Trophoblast cell (in vitro differentiated cells and primary cell): ENCODE measurements at regions not wholly inside any gene's neighbourhood (a gene's known extent, or its start where the extent isn't known, plus 50 kb on each side); places are given as distances from the start of the nearest gene placed in this dataset.

Experiments used
- DNase-seq, 2 donors: peaks; one replicate each; pipeline ENCODE4 v3.0.0-alpha.2; 2016
- H2AFZ ChIP-seq: 2 replicates; pipeline ENCODE4 v1.6.1; 2013; ENCODE audit warnings: low read length, moderate library complexity, mild to moderate bottlenecking; ENCODE audit not compliant: insufficient read depth, poor library complexity
- H2AK5ac ChIP-seq: 2 replicates; pipeline ENCODE4 v1.6.1; 2013; ENCODE audit warnings: mild to moderate bottlenecking, low read length
- H2BK120ac ChIP-seq: 2 replicates; pipeline ENCODE4 v1.6.1; 2013; ENCODE audit warnings: low read length, mild to moderate bottlenecking, moderate library complexity; ENCODE audit not compliant: insufficient read depth, poor library complexity
- H2BK12ac ChIP-seq: 2 replicates; pipeline ENCODE4 v1.6.1; 2013; ENCODE audit warnings: mild to moderate bottlenecking, low read length, moderate library complexity
- H2BK5ac ChIP-seq: 2 replicates; pipeline ENCODE4 v1.6.1; 2013; ENCODE audit warnings: low read length, low read depth, moderate library complexity, mild to moderate bottlenecking; ENCODE audit not compliant: poor library complexity
- H3K14ac ChIP-seq: 2 replicates; pipeline ENCODE4 v1.6.1; 2013; ENCODE audit warnings: mild to moderate bottlenecking, low read length
- H3K18ac ChIP-seq: 2 replicates; pipeline ENCODE4 v1.6.1; 2013; ENCODE audit warnings: mild to moderate bottlenecking, low read length
- H3K23ac ChIP-seq: 2 replicates; pipeline ENCODE4 v1.6.1; 2013; ENCODE audit warnings: low read length
- H3K27ac ChIP-seq: 2 replicates; pipeline ENCODE4 v1.5.1; 2013; ENCODE audit warnings: low read depth, mild to moderate bottlenecking, inconsistent platforms, low read length, moderate library complexity
- H3K27me3 ChIP-seq: 2 replicates; pipeline ENCODE4 v1.6.1; 2013; ENCODE audit warnings: inconsistent platforms, mild to moderate bottlenecking, low read length, moderate library complexity; ENCODE audit not compliant: insufficient read depth
- H3K36me3 ChIP-seq, 2 experiments: 1 replicate in 1 of 2; 2 replicates in 1 of 2; pipeline ENCODE4 v1.6.1; 2013; ENCODE audit warnings: low read length in 2 of 2, mild to moderate bottlenecking in 2 of 2, moderate library complexity in 1 of 2; ENCODE audit not compliant: insufficient read depth in 2 of 2, control insufficient read depth in 1 of 2
- H3K4ac ChIP-seq: 2 replicates; pipeline ENCODE4 v1.6.1; 2013; ENCODE audit warnings: low read depth, mild to moderate bottlenecking, low read length, moderate library complexity
- H3K4me1 ChIP-seq, 2 experiments: 1 replicate in 1 of 2; 2 replicates in 1 of 2; pipeline ENCODE4 v1.6.1; 2013; ENCODE audit warnings: low read length in 2 of 2, mild to moderate bottlenecking in 2 of 2, moderate library complexity in 1 of 2; ENCODE audit not compliant: insufficient read depth in 2 of 2, control insufficient read depth in 1 of 2
- H3K4me2 ChIP-seq: 2 replicates; pipeline ENCODE4 v1.6.1; 2013; ENCODE audit warnings: inconsistent platforms, mild to moderate bottlenecking, low read length, moderate library complexity
- H3K4me3 ChIP-seq: 2 replicates; pipeline ENCODE4 v1.5.1; 2013; ENCODE audit warnings: mild to moderate bottlenecking, low read depth, low read length, inconsistent platforms
- H3K79me1 ChIP-seq: one replicate; pipeline ENCODE4 v1.6.1; 2013; ENCODE audit warnings: low read length
- H3K79me2 ChIP-seq: 2 replicates; pipeline ENCODE4 v1.6.1; 2013; ENCODE audit warnings: low read length, mild to moderate bottlenecking; ENCODE audit not compliant: control insufficient read depth, insufficient read depth, poor library complexity
- H3K9ac ChIP-seq: 2 replicates; pipeline ENCODE4 v1.6.1; 2013; ENCODE audit warnings: mild to moderate bottlenecking, low read length
- H3K9me3 ChIP-seq: 2 replicates; pipeline ENCODE4 v1.6.1; 2013; ENCODE audit warnings: low read depth, mild to moderate bottlenecking, control low read depth, inconsistent platforms, low read length; ENCODE audit not compliant: insufficient read depth
- H4K12ac ChIP-seq: 2 replicates; pipeline ENCODE4 v1.6.1; 2013; ENCODE audit warnings: low read depth, mild to moderate bottlenecking, low read length, moderate library complexity
- H4K8ac ChIP-seq: 2 replicates; pipeline ENCODE4 v1.6.1; 2013; ENCODE audit warnings: low read depth, mild to moderate bottlenecking, low read length, moderate library complexity
- H4K91ac ChIP-seq: one replicate; pipeline ENCODE4 v1.6.1; 2013; ENCODE audit warnings: low read depth, mild to moderate bottlenecking, low read length, moderate library complexity
- WGBS: extraction: QIAGEN DNeasy Blood & Tissue Kit; methylation state at CpG from one replicate; pipeline ENCODE4 v1.1.7; 2013; ENCODE audit warnings: missing lambda C conversion rate; ENCODE audit not compliant: insufficient read length, insufficient coverage; ENCODE audit errors: extremely low coverage; 5-methylcytosine and 5-hydroxymethylcytosine counted together

DNA sequence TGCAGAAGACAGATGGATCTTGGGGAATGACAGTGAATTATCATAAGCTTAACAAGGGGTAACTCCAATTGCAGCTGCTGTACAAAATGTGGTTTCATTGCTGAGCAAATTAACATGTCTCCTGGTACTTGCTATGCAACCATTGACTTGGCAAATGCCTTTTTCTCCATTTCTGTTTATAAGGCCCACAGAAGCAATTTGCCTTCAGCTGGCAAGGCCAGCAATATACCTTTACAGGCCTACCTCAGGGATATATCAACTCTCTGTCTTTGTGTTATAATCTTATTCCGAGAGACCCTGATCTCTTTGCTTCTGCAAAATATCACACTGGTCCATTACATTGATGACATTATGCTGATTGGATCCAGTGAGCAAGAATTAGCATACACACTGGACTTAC lies 52.7 kb upstream of the KIAA0040 start:
- Histone ChIP-seq H3K14ac (no peak overlapping the region), H3K9me3 (no peaks in the 10 kb centered on the region), H2BK5ac (no peak overlapping the region), H3K4me1 (peaks cover 0 to 2% of the 10 kb centered on the region in 2 experiments), H3K23ac (no peak overlapping the region), H3K79me2 (no peaks in the 10 kb centered on the region), H3K36me3 (no peaks in the 10 kb centered on the region), H4K8ac (no peak overlapping the region), H2AFZ (no peak overlapping the region), H3K4ac (no peak overlapping the region), H4K12ac (no peak overlapping the region), H3K79me1 (no peaks in the 10 kb centered on the region), H3K18ac (no peak overlapping the region), H2BK12ac (no peak overlapping the region), H4K91ac (no peak overlapping the region), H2AK5ac (no peak overlapping the region), H3K27ac (no peak overlapping the region), H3K9ac (no peak overlapping the region), H3K4me3 (no peak overlapping the region), H3K4me2 (no peak overlapping the region), H2BK120ac (no peak overlapping the region), H3K27me3 (no peaks in the 10 kb centered on the region)
- DNase-seq = no peak
- WGBS = no CpG with 5 or more reads among the region's 1 CpG

- no peaks in the 10 kb centered on the region for H3K79me1 ChIP-seq
- H3K4me1 ChIP-seq = no peaks in the 10 kb centered on the region
These were observed 51.6 kb upstream of the KIAA0040 start for GRCh38 chr1:175244206-175244605.

More at GRCh38 chr1:175244206-175244605, 51.6 kb upstream of the KIAA0040 start:
- no peak overlapping the region for H3K9ac ChIP-seq
- H3K79me2 ChIP-seq = no peaks in the 10 kb centered on the region
- no peak overlapping the region for H4K12ac ChIP-seq
- no CpG with 5 or more reads among the region's 1 CpG for WGBS
- H2AFZ ChIP-seq = no peak overlapping the region
- H3K14ac ChIP-seq = no peak overlapping the region
- no peak overlapping the region for H3K27ac ChIP-seq
- H3K36me3 ChIP-seq = no peaks in the 10 kb centered on the region
- no peak overlapping the region for H2BK12ac ChIP-seq
- H2BK5ac ChIP-seq = no peak overlapping the region
- no peak overlapping the region for H3K18ac ChIP-seq
- no peak overlapping the region for H3K4me3 ChIP-seq
- no peak overlapping the region for H3K4ac ChIP-seq
- no peak for DNase-seq
- no peaks in the 10 kb centered on the region for H3K27me3 ChIP-seq
- no peak overlapping the region for H2BK120ac ChIP-seq
- H4K91ac ChIP-seq = no peak overlapping the region
- no peaks in the 10 kb centered on the region for H3K9me3 ChIP-seq
- H4K8ac ChIP-seq = no peak overlapping the region
- no peak overlapping the region for H2AK5ac ChIP-seq
- H3K4me2 ChIP-seq = no peak overlapping the region
- no peak overlapping the region for H3K23ac ChIP-seq
